Lower lobe of right lung (tissue), 2 donors: ENCODE measurements at regions not wholly inside any gene's neighbourhood (a gene's known extent, or its start where the extent isn't known, plus 50 kb on each side); places are given as distances from the start of the nearest gene placed in this dataset.
A peak's percentile ranks its signal among the peaks of the same experiment; 100 is the strongest.

Source experiments
- ATAC-seq, 2 donors: fragments of 200-7000 bp; cut with Tn5 transposase; one replicate each; pipeline ENCODE4 v1.9.1; 2020 to 2022; ENCODE audit warnings: mild to moderate bottlenecking in 2 of 2, moderate library complexity in 2 of 2
- DNase-seq: peaks from one replicate; pipeline ENCODE4 v3.0.0-alpha.2; 2020
- H3K27ac ChIP-seq: fragments of 200-600 bp; one replicate; pipeline ENCODE4 v1.8.0; 2022
- H3K27me3 ChIP-seq: fragments of 200-600 bp; one replicate; pipeline ENCODE4 v1.8.0; 2022; ENCODE audit warnings: low read depth
- H3K36me3 ChIP-seq: fragments of 200-600 bp; one replicate; pipeline ENCODE4 v1.8.0; 2022; ENCODE audit warnings: mild to moderate bottlenecking
- H3K4me1 ChIP-seq: fragments of 200-600 bp; one replicate; pipeline ENCODE4 v1.8.0; 2022
- H3K4me3 ChIP-seq: fragments of 200-600 bp; one replicate; pipeline ENCODE4 v1.8.0; 2022; ENCODE audit warnings: mild to moderate bottlenecking
- H3K9me3 ChIP-seq: fragments of 200-600 bp; one replicate; pipeline ENCODE4 v1.8.0; 2022
- CTCF ChIP-seq: fragments of 200-600 bp; IDR thresholded peaks from one replicate; pipeline ENCODE4 v1.8.0; 2022; ENCODE audit warnings: antibody characterized with exemption, mild to moderate bottlenecking
- intact Hi-C: fragments of 100-400 bp; cut with DNase I; formaldehyde crosslinking; loops from one replicate; pipeline ENCODE4 v1.11.0; 2022
- donor health status: DM: no; HTN: yes; CAD: no; lungs with severe emphysema.

DNA sequence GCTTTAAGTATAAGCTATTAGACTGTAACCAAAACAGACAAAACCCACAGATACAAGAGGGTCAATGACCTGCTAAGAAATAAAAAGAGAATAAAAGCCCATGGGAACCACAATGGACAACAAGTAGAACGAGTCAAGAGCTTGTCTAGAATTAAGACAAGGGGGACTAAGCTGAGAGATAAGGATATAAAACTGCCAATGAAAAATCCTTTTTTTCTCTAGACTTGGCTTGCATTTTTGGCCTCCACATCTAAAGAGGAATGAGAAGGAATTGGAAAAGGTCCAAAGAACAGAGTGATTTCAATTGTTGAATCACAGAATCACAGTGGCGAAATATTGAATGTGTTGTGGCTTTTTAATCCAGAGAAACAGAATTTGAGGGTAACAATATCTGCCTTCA, 135.7 kb downstream of the QDPR start:
- no peak for TF ChIP-seq CTCF
- DNase-seq (no peak), ATAC-seq (no peak)
- no peaks in the 10 kb centered on the region for H3K27me3 ChIP-seq
- H3K4me3 ChIP-seq = no peak overlapping the region
- intact Hi-C loops = no loop called here
- no peaks in the 10 kb centered on the region for H3K9me3 ChIP-seq
- no peaks in the 10 kb centered on the region for H3K4me1 ChIP-seq
- no peaks in the 10 kb centered on the region for H3K36me3 ChIP-seq
- H3K27ac ChIP-seq = no peak overlapping the region

DNA sequence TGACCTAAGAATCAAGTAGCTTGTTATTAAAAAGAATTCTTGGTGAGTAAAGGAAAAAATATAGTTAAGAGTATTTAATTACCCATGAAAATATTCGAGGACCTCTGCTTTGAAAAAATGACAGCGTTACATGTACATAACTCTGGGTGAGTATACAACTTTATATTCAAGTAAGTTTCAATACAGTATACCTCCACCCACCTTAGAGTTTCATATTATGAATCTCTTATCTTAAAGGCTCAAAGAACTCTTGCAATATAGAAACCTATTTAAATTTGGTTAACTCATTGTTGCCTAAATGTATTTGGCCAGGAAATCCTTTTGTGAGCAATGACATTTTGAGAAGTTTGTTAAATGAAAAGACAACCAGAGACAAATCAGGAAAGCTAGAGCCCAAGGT, 138.2 kb downstream of the QDPR start:
- intact Hi-C loops = no loop called here
- no peaks in the 10 kb centered on the region for H3K4me1 ChIP-seq
- no peaks in the 10 kb centered on the region for H3K9me3 ChIP-seq
- no peaks in the 10 kb centered on the region for H3K27me3 ChIP-seq
- no peak overlapping the region for H3K27ac ChIP-seq
- no peak overlapping the region for H3K4me3 ChIP-seq
- no peaks in the 10 kb centered on the region for H3K36me3 ChIP-seq
- TF ChIP-seq CTCF = no peak
- DNase-seq = no peak
- ATAC-seq = no peak

GRCh38 chr4:17370818-17371217, 141.1 kb downstream of the QDPR start:
- intact Hi-C loops = no loop called here
- TF ChIP-seq CTCF = no peak
- no peak overlapping the region for H3K4me3 ChIP-seq
- no peak overlapping the region for H3K27ac ChIP-seq
- no peaks in the 10 kb centered on the region for H3K36me3 ChIP-seq
- no peak for DNase-seq
- ATAC-seq = no peak
- H3K27me3 ChIP-seq = no peaks in the 10 kb centered on the region
- no peaks in the 10 kb centered on the region for H3K4me1 ChIP-seq
- H3K9me3 ChIP-seq = no peaks in the 10 kb centered on the region

- H3K27ac ChIP-seq = no peak overlapping the region
- intact Hi-C loops = no loop called here
- no peak for DNase-seq
These were observed 143.5 kb downstream of the QDPR start for GRCh38 chr4:17368408-17368807.

DNA sequence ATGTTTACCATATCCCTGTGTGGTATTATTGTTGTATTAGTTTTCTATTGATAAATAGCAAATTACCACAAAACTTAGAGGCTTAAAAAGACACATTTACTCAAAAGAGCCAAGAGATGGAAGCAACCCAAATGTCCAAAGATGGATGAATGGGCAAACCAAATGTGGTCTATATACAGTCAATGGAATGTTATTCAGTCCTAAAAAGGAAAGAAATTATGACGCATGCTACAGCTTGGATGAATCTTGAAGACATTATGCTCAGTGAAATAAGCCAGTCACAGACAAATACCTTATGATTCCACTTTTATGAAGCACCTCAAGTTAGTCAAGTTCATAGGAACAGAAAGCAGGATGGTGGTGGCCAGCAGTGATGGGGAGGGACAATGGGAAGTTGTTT, 144.7 kb downstream of the QDPR start:
- TF ChIP-seq CTCF = no peak
- Histone ChIP-seq H3K27ac (no peak overlapping the region), H3K36me3 (no peaks in the 10 kb centered on the region), H3K4me3 (no peak overlapping the region), H3K27me3 (no peaks in the 10 kb centered on the region), H3K4me1 (no peaks in the 10 kb centered on the region), H3K9me3 (no peaks in the 10 kb centered on the region)
- no peak for DNase-seq
- intact Hi-C loops = no loop called here
- ATAC-seq = no peak

More at GRCh38 chr4:17368408-17368807, 143.5 kb downstream of the QDPR start:
- Histone ChIP-seq H3K36me3 (no peaks in the 10 kb centered on the region), H3K4me3 (no peak overlapping the region), H3K27me3 (no peaks in the 10 kb centered on the region), H3K4me1 (no peaks in the 10 kb centered on the region), H3K9me3 (no peaks in the 10 kb centered on the region)
- no peak for TF ChIP-seq CTCF
- ATAC-seq = no peak

DNA sequence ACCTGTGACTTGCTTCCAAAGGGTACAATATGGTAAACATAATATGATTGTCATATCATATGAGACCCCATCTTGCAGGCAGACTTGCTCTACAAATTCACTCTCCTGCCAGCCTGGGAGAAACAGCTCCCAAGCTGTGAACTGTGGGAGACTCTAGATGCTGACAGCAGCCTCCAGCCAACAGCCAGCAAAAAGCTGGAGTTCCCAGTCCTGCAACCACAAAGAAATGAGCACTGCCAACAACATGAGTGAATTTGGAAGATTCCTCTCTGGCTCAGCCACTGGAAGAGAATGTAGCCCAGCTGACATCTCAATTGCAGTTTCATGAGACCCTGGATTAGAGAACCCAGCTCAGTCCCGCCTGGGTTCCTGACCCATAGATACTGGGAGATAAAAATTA, 145.4 kb downstream of the QDPR start:
- Histone ChIP-seq H3K9me3 (no peaks in the 10 kb centered on the region), H3K27ac (no peak overlapping the region), H3K27me3 (no peaks in the 10 kb centered on the region), H3K4me3 (no peak overlapping the region), H3K36me3 (no peaks in the 10 kb centered on the region), H3K4me1 (no peaks in the 10 kb centered on the region)
- ATAC-seq (peak in 1 of 2 donors; percentile 32), DNase-seq (no peak)
- no peak for TF ChIP-seq CTCF
- intact Hi-C loops = no loop called here
